HEK293T (cell line): ENCODE measurements at regions not wholly inside any gene's neighbourhood (a gene's known extent, or its start where the extent isn't known, plus 50 kb on each side); places are given as distances from the start of the nearest gene placed in this dataset.

Source experiments
- CTCF ChIA-PET: fragments of 350-600 bp; formaldehyde crosslinking; extraction: SDS; loops from one replicate; lab custom pipeline; 2021; ENCODE audit warnings: antibody characterized with exemption, inconsistent platforms; lab: Yijun Ruan, JAX
- POLR2A ChIA-PET: fragments of 350-600 bp; formaldehyde crosslinking; extraction: SDS; loops from one replicate; lab custom pipeline; 2020; ENCODE audit warnings: antibody characterized with exemption, inconsistent platforms; lab: Yijun Ruan, JAX
- DNase-seq: peaks from one replicate; pipeline ENCODE4 v3.0.0; 2012; ENCODE audit warnings: mixed read lengths; ENCODE audit errors: extremely low spot score
- ARNT ChIP-seq: fragments of 450-650 bp; IDR thresholded peaks from 2 replicates; pipeline ENCODE4 v1.6.1; 2017; ENCODE audit warnings: mild to moderate bottlenecking
- BHLHE40 ChIP-seq: fragments of 450-650 bp; IDR thresholded peaks from 2 replicates; pipeline ENCODE4 v1.6.1; 2016; ENCODE audit warnings: mild to moderate bottlenecking, moderate library complexity, borderline replicate concordance
- CTBP1 ChIP-seq: fragments of 450-650 bp; IDR thresholded peaks from 2 replicates; pipeline ENCODE4 v1.6.1; 2016; ENCODE audit warnings: borderline replicate concordance
- ELF4 ChIP-seq: fragments of 450-650 bp; IDR thresholded peaks from 2 replicates; pipeline ENCODE4 v1.6.1; 2017; ENCODE audit warnings: antibody characterized with exemption
- FOXA1 ChIP-seq: fragments of 450-650 bp; IDR thresholded peaks from 2 replicates; pipeline ENCODE4 v1.6.1; 2016; ENCODE audit warnings: mild to moderate bottlenecking
- FOXK2 ChIP-seq: fragments of 450-650 bp; IDR thresholded peaks from 2 replicates; pipeline ENCODE4 v1.6.1; 2016; ENCODE audit warnings: mild to moderate bottlenecking
- FOXM1 ChIP-seq: fragments of 450-650 bp; IDR thresholded peaks from 2 replicates; pipeline ENCODE4 v1.6.1; 2017; ENCODE audit warnings: mild to moderate bottlenecking, borderline replicate concordance
- HDGF ChIP-seq: fragments of 450-650 bp; IDR thresholded peaks from 2 replicates; pipeline ENCODE4 v1.6.1; 2017; ENCODE audit warnings: antibody characterized with exemption, borderline replicate concordance
- L3MBTL2 ChIP-seq: fragments of 450-650 bp; conservative IDR thresholded peaks from 2 replicates; pipeline ENCODE4 v1.6.1; 2016; ENCODE audit warnings: mild to moderate bottlenecking
- LEF1 ChIP-seq: fragments of 450-650 bp; IDR thresholded peaks from 2 replicates; pipeline ENCODE4 v1.6.1; 2017; ENCODE audit warnings: mild to moderate bottlenecking, borderline replicate concordance
- NFRKB ChIP-seq: fragments of 450-650 bp; IDR thresholded peaks from 2 replicates; pipeline ENCODE4 v1.6.1; 2016; ENCODE audit warnings: mild to moderate bottlenecking, moderate library complexity
- SP1 ChIP-seq: fragments of 450-650 bp; IDR thresholded peaks from 2 replicates; pipeline ENCODE4 v1.6.1; 2017
- SUZ12 ChIP-seq: fragments of 450-650 bp; IDR thresholded peaks from 2 replicates; pipeline ENCODE4 v1.6.1; 2016; ENCODE audit warnings: mild to moderate bottlenecking
- TARDBP ChIP-seq: fragments of 450-650 bp; IDR thresholded peaks from 2 replicates; pipeline ENCODE4 v1.6.1; 2016
- ZNF384 ChIP-seq: fragments of 450-650 bp; IDR thresholded peaks from 2 replicates; pipeline ENCODE4 v1.6.1; 2016
- TF ChIP-seq, protein P1 (sequence below): fragments of 450-650 bp; IDR thresholded peaks from 2 replicates; pipeline ENCODE4 v1.6.1; 2016

DNA sequence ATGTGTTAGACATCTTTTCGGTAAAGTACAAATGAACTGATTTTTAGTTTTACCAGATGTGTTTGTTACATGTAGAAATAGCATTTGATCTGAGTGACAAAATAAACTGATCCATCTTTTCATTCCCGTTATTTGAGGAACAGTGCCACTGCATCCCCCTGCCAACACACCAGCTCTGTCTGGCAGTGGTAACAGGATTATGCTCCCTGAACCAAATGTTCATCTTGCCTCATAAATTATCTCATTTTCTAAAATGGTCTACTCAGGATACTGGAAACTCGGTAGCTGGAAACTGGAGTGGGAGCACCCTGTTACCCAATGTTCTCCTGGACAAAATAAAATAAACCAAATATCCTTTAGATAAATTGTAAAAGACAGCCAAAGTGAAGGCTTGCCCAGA, 171.6 kb downstream of the FAT4 start:
- ChIA-PET POLR2A (no interaction called here), CTCF (no interaction called here)
- TF ChIP-seq BHLHE40 = no peak
- no peak for TF ChIP-seq FOXA1
- no peak for TF ChIP-seq FOXK2
- TF ChIP-seq FOXM1 = no peak
- no peak for TF ChIP-seq SUZ12
- TF ChIP-seq, protein P1, sequence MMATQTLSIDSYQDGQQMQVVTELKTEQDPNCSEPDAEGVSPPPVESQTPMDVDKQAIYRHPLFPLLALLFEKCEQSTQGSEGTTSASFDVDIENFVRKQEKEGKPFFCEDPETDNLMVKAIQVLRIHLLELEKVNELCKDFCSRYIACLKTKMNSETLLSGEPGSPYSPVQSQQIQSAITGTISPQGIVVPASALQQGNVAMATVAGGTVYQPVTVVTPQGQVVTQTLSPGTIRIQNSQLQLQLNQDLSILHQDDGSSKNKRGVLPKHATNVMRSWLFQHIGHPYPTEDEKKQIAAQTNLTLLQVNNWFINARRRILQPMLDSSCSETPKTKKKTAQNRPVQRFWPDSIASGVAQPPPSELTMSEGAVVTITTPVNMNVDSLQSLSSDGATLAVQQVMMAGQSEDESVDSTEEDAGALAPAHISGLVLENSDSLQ = no peak
- TF ChIP-seq L3MBTL2 = no peak
- no peak for TF ChIP-seq TARDBP
- TF ChIP-seq ELF4 = no peak
- no peak for DNase-seq

- DNase-seq = no peak
- no peak for TF ChIP-seq CTBP1
- POLR2A ChIA-PET = no interaction called here
- CTCF ChIA-PET = no interaction called here
Measured at GRCh38 chr4:125489952-125490690, 175.4 kb downstream of the FAT4 start.

DNA sequence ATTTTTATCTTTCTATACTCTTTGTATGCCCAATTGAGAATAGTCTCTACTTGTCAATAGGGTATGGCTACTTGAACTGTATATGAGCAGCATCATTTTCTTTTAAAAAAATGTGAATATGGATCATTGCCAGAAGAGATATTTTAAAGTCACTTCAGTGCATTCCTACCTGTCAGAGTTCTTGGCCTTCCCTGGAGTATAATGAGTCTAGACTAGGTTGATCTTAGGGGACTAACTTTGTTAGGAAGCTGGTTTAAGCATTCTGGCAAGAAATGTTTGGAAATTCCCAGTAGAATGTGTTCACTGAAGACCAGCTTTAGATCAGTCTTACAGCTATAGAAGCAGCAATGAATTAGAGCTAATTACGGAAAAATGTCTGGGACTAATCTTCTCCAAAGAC, 178.2 kb downstream of the FAT4 start:
- ChIA-PET POLR2A (no interaction called here), CTCF (no interaction called here)
- TF ChIP-seq FOXM1 (no peak), HDGF (no peak), ARNT (no peak), ELF4 (no peak), TARDBP (no peak), LEF1 (no peak), ZNF384 (no peak), CTBP1 (no peak), SP1 (no peak), NFRKB (no peak), BHLHE40 (no peak), L3MBTL2 (no peak), FOXA1 (no peak), SUZ12 (no peak), FOXK2 (no peak)
- TF ChIP-seq, protein P1 = no peak
- DNase-seq = no peak

DNA sequence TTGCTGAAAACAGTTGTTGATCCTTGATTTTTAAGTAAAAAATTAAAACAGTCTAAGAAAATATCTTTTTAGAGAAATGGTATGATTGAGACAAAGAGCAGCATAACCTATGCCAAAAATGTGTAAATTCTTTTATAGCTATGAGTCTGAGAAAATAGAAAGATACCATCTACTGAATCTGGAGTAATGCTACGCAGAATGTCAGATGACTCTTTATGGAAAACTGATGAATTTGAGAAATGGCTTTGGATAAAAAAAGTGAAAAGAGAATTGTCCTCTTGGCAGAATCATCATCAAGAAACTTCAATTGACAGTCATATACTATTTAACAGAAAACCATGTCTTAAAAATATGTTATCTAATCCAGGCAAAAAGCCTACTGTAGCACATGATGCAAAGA, 183.1 kb downstream of the FAT4 start:
- ChIA-PET CTCF (no interaction called here), POLR2A (no interaction called here)
- no peak for TF ChIP-seq ZNF384
- no peak for TF ChIP-seq FOXK2
- no peak for TF ChIP-seq ELF4
- no peak for TF ChIP-seq ARNT
- no peak for TF ChIP-seq FOXM1
- no peak for TF ChIP-seq LEF1
- TF ChIP-seq FOXA1 = no peak
- no peak for TF ChIP-seq L3MBTL2
- TF ChIP-seq SP1 = no peak
- TF ChIP-seq HDGF = no peak
- TF ChIP-seq, protein P1 = no peak
- no peak for TF ChIP-seq BHLHE40
- no peak for TF ChIP-seq SUZ12
- no peak for TF ChIP-seq NFRKB
- TF ChIP-seq TARDBP = no peak
- no peak for TF ChIP-seq CTBP1
- no peak for DNase-seq

DNA sequence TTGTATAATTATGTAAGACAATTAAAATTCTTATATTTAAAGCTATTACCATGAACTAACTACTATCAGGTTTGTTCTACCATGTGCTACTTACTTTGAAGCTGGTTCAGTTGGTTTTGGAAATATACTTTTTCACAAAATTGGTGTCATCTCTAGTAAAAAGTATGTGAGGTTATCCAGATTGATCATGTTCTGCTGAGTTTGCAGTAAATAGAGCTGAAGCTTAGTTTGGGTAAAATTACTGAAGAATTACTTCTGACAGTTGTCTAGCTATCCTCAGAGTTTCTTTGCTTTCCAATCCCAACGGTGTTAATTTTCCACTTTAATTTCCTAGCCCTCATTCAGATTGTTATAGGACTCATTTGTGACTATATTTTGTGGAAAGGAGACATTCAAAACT, 184.2 kb downstream of the FAT4 start:
- DNase-seq = no peak
- POLR2A ChIA-PET = no interaction called here
- TF ChIP-seq FOXK2 (no peak), SUZ12 (no peak), ZNF384 (no peak), NFRKB (no peak), FOXA1 (no peak), SP1 (no peak), BHLHE40 (no peak), FOXM1 (no peak), L3MBTL2 (no peak), CTBP1 (no peak), ELF4 (no peak), TARDBP (no peak), HDGF (no peak), LEF1 (no peak), ARNT (no peak)
- TF ChIP-seq, protein P1 = no peak
- CTCF ChIA-PET = no interaction called here

DNA sequence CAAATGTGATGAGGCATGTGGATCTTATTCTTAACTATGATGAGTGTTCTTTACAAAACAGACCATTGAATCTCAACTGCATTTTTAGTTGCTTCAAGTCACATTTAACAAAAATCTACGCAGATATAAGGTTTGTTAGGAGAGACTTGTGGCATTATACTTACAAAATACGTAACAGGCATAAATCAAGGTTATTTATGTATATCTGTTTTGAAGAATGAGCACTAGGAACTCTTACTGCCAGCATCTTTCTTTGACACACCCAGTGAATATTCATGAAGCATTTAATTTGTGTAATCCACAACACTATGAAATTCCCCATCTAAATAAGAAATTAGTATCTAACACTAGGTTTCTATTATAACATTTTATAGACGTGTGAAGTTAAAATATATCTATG, 186.3 kb downstream of the FAT4 start:
- no peak for TF ChIP-seq SP1
- TF ChIP-seq CTBP1 = no peak
- no peak for TF ChIP-seq BHLHE40
- TF ChIP-seq FOXA1 = no peak
- no peak for TF ChIP-seq NFRKB
- TF ChIP-seq HDGF = no peak
- TF ChIP-seq FOXK2 = no peak
- no peak for TF ChIP-seq TARDBP
- CTCF ChIA-PET = no interaction called here
- POLR2A ChIA-PET = no interaction called here
- DNase-seq = no peak
